Lower lobe of right lung (tissue), 2 donors: ENCODE measurements at regions not wholly inside any gene's neighbourhood (a gene's known extent, or its start where the extent isn't known, plus 50 kb on each side); places are given as distances from the start of the nearest gene placed in this dataset.
"Not testable (repeated sequence)": the region's sequence is repeated elsewhere in the genome, so short reads cannot be mapped to it uniquely, and the experiment has no call there.

Experiments used
- ATAC-seq, 2 donors: fragments of 200-7000 bp; cut with Tn5 transposase; one replicate each; pipeline ENCODE4 v1.9.1; 2020 to 2022; ENCODE audit warnings: mild to moderate bottlenecking in 2 of 2, moderate library complexity in 2 of 2
- DNase-seq: peaks from one replicate; pipeline ENCODE4 v3.0.0-alpha.2; 2020
- H3K27ac ChIP-seq: fragments of 200-600 bp; one replicate; pipeline ENCODE4 v1.8.0; 2022
- H3K27me3 ChIP-seq: fragments of 200-600 bp; one replicate; pipeline ENCODE4 v1.8.0; 2022; ENCODE audit warnings: low read depth
- H3K36me3 ChIP-seq: fragments of 200-600 bp; one replicate; pipeline ENCODE4 v1.8.0; 2022; ENCODE audit warnings: mild to moderate bottlenecking
- H3K4me1 ChIP-seq: fragments of 200-600 bp; one replicate; pipeline ENCODE4 v1.8.0; 2022
- H3K4me3 ChIP-seq: fragments of 200-600 bp; one replicate; pipeline ENCODE4 v1.8.0; 2022; ENCODE audit warnings: mild to moderate bottlenecking
- H3K9me3 ChIP-seq: fragments of 200-600 bp; one replicate; pipeline ENCODE4 v1.8.0; 2022
- intact Hi-C: fragments of 100-400 bp; cut with DNase I; formaldehyde crosslinking; loops from one replicate; pipeline ENCODE4 v1.11.0; 2022
- TF ChIP-seq, protein P1 (sequence below): fragments of 200-600 bp; IDR thresholded peaks from one replicate; pipeline ENCODE4 v1.8.0; 2022; ENCODE audit warnings: antibody characterized with exemption, mild to moderate bottlenecking
- donor health status: DM: no; HTN: yes; CAD: no; lungs with severe emphysema.

DNA sequence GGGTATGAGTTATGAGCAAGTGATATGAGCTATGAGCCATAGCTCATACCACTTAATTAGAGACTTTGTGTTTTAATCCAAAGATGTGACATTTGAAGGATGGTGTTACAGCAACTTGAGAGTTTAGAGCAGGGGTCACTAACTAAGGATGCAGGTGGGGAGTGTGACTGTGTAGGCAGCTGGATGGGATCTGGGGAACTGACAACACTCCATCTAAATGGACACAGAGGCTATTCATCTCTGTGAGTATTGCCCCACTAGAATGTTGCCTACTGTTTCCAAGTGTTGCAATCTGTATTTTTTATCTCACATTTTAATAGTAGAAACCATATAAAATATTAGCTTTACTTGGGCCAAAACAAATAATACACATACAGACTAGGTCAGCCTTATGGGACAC lies 488.1 kb upstream of the DAB2 start:
- H3K4me1 ChIP-seq = no peaks in the 10 kb centered on the region
- H3K9me3 ChIP-seq = no peaks in the 10 kb centered on the region

DNA sequence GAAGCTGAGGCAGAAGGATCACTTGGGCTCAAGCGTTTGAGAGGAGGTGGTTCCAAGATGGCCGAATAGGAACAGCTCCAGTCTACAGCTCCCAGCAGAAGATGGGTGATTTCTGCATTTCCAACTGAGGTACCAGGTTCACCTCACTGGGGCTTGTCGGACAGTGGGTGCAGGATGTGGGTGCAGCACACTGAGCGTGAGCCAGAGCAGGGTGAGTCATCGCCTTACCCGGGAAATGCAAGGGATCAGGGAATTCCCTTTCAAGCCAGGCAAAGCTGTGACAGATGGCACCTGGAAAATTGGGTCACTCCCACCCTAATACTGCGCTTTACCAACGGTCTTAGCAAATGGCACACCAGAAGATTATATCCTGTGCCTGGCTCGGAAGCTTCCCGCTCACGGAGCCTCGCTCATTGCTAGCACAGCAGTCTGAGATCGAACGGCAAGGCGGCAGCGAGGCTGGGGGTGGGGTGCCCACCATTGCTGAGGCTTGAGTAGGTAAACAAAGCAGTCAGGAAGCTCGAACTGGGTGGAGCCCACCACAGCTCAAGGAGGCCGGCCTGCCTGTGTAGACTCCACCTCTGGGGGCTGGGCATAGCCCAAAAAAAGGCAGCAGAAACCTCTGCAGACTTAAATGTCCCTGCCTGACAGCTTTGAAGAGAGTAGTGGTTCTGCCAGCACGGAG lies 482.6 kb upstream of the DAB2 start:
- DNase-seq, intact Hi-C loops, ATAC-seq, H3K4me1 ChIP-seq, H3K4me3 ChIP-seq, H3K9me3 ChIP-seq, H3K27me3 ChIP-seq, H3K27ac ChIP-seq, H3K36me3 ChIP-seq: not testable (repeated sequence)

More for the DNA sequence above, 488.1 kb upstream of the DAB2 start:
- H3K4me3 ChIP-seq = no peak overlapping the region
- no peaks in the 10 kb centered on the region for H3K27me3 ChIP-seq
- intact Hi-C loops = no loop called here
- TF ChIP-seq, protein P1, sequence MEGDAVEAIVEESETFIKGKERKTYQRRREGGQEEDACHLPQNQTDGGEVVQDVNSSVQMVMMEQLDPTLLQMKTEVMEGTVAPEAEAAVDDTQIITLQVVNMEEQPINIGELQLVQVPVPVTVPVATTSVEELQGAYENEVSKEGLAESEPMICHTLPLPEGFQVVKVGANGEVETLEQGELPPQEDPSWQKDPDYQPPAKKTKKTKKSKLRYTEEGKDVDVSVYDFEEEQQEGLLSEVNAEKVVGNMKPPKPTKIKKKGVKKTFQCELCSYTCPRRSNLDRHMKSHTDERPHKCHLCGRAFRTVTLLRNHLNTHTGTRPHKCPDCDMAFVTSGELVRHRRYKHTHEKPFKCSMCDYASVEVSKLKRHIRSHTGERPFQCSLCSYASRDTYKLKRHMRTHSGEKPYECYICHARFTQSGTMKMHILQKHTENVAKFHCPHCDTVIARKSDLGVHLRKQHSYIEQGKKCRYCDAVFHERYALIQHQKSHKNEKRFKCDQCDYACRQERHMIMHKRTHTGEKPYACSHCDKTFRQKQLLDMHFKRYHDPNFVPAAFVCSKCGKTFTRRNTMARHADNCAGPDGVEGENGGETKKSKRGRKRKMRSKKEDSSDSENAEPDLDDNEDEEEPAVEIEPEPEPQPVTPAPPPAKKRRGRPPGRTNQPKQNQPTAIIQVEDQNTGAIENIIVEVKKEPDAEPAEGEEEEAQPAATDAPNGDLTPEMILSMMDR = no peak
- no peak overlapping the region for H3K27ac ChIP-seq
- no peak for DNase-seq
- no peak for ATAC-seq
- no peaks in the 10 kb centered on the region for H3K36me3 ChIP-seq

DNA sequence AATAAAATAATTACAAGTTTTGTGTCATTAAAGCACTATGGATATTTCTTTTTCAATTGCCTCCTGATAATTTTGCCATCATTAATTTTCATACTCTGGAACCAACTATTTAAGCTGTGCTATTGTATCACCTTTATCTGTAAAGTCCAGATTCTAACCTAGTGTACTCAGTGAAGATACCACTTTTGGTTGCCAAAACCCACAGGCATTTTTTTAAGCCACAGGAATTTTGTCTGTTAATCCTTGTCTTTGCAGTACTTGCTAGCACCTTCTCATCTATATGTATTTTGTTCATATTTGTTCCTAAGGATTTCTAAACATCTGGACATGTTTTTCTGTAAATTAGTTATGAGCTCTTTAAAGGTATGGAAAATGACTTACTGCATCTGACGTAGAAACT lies 481.4 kb upstream of the DAB2 start:
- intact Hi-C loops = no loop called here

GRCh38 chr5:39905356-39905755 lies 480.6 kb upstream of the DAB2 start:
- Histone ChIP-seq H3K4me1 (no peaks in the 10 kb centered on the region), H3K27me3 (no peaks in the 10 kb centered on the region), H3K27ac (no peak overlapping the region), H3K36me3 (no peaks in the 10 kb centered on the region), H3K4me3 (no peak overlapping the region), H3K9me3 (no peaks in the 10 kb centered on the region)
- TF ChIP-seq, protein P1 = no peak
- intact Hi-C loops = no loop called here
- DNase-seq (no peak), ATAC-seq (peak; percentile 43 to 65)

More for the DNA sequence above, 481.4 kb upstream of the DAB2 start:
- no peaks in the 10 kb centered on the region for H3K36me3 ChIP-seq
- H3K27me3 ChIP-seq = no peaks in the 10 kb centered on the region
- H3K4me3 ChIP-seq = no peak overlapping the region
- no peak overlapping the region for H3K27ac ChIP-seq
- no peaks in the 10 kb centered on the region for H3K4me1 ChIP-seq
- TF ChIP-seq, protein P1 = no peak
- no peaks in the 10 kb centered on the region for H3K9me3 ChIP-seq
- DNase-seq (no peak), ATAC-seq (no peak)

DNA sequence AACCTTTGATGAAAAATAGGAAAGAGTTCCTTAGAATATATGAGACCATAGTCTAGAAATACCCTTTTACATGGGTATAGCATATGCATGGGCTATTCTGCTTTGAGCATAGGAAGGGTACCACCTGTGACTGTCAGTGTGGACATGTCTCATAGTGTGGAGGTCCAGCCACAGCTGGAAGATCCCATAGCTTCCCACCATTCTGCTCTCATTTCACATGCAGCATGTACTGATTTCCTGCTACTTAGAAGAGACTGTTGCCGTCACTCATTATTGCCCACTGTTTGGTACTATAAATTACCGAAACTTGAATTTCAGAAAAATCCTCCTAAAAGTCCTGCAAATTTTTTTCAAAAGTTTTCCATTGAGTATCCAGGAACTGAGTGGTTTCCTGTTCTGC lies 477.8 kb upstream of the DAB2 start:
- intact Hi-C loops = no loop called here
- Histone ChIP-seq H3K27ac (no peak overlapping the region), H3K9me3 (no peaks in the 10 kb centered on the region), H3K4me1 (no peaks in the 10 kb centered on the region), H3K4me3 (no peak overlapping the region), H3K36me3 (no peaks in the 10 kb centered on the region), H3K27me3 (no peaks in the 10 kb centered on the region)
- DNase-seq = no peak
- TF ChIP-seq, protein P1 = no peak
- ATAC-seq = no peak

- intact Hi-C loops = no loop called here
- no peak for ATAC-seq
- H3K36me3 ChIP-seq = no peaks in the 10 kb centered on the region
- H3K4me1 ChIP-seq = no peaks in the 10 kb centered on the region
- no peak for DNase-seq
- H3K27me3 ChIP-seq = no peaks in the 10 kb centered on the region
- TF ChIP-seq, protein P1 = no peak
- no peaks in the 10 kb centered on the region for H3K9me3 ChIP-seq
- no peak overlapping the region for H3K27ac ChIP-seq
- no peak overlapping the region for H3K4me3 ChIP-seq
Observed at GRCh38 chr5:39898731-39899130, 474.0 kb upstream of the DAB2 start.
